Caco-2 (cell line): ENCODE measurements at regions not wholly inside any gene's neighbourhood (a gene's known extent, or its start where the extent isn't known, plus 50 kb on each side); places are given as distances from the start of the nearest gene placed in this dataset.

Experiments used
- BruUV-seq: library from RNA; stranded (reverse); fragments of 400-500 nt; replicated peaks from 2 replicates; lab custom pipeline; 2021; lab: Mats Ljungman, UMichigan
- CTCF ChIA-PET: fragments of 300-600 bp; sonication (Branson Sonifier 250); formaldehyde crosslinking; loops from one replicate; lab custom pipeline; 2022; ENCODE audit warnings: antibody characterized with exemption; lab: Charles Lee
- POLR2A ChIA-PET: fragments of 300-600 bp; sonication (Branson Sonifier 250); formaldehyde crosslinking; loops from one replicate; lab custom pipeline; 2022; ENCODE audit warnings: antibody characterized with exemption; lab: Charles Lee
- DNase-seq, 2 experiments: peaks; one replicate each; pipeline versions ENCODE4 v3.0.0 to v3.0.0-alpha.2; 2020 to 2022
- H3K27me3 ChIP-seq: replicated peaks from 2 replicates; pipeline ENCODE4 v1.6.0; 2011; ENCODE audit warnings: low read length; ENCODE audit not compliant: control insufficient read depth, insufficient read depth
- H3K36me3 ChIP-seq: 2 replicates; pipeline ENCODE4 v1.5.1; 2011; ENCODE audit warnings: low read length; ENCODE audit not compliant: control insufficient read depth, insufficient read depth
- H3K4me1 ChIP-seq: fragments of 250-450 bp; sonication (Bioruptor Pico); 2 replicates; pipeline ENCODE4 v1.5.1; 2020; ENCODE audit warnings: mild to moderate bottlenecking
- H3K4me3 ChIP-seq: 2 replicates; pipeline ENCODE4 v1.5.1; 2011; ENCODE audit warnings: low read depth, mild to moderate bottlenecking, control low read depth, low read length
- H3K9me3 ChIP-seq: fragments of 250-450 bp; sonication (Bioruptor Pico); 2 replicates; pipeline ENCODE4 v1.5.1; 2020; ENCODE audit warnings: mild to moderate bottlenecking, moderate library complexity
- H3K27ac Mint-ChIP-seq: one replicate; pipeline ENCODE4 v1.8.0; 2022; ENCODE audit warnings: mixed read lengths; ENCODE audit not compliant: unreplicated experiment
- H3K27me3 Mint-ChIP-seq: one replicate; pipeline ENCODE4 v1.8.0; 2022; ENCODE audit warnings: mixed read lengths; ENCODE audit not compliant: insufficient read depth, unreplicated experiment
- H3K36me3 Mint-ChIP-seq: one replicate; pipeline ENCODE4 v1.8.0; 2022; ENCODE audit warnings: mild to moderate bottlenecking, mixed read lengths; ENCODE audit not compliant: insufficient read depth, unreplicated experiment
- H3K4me1 Mint-ChIP-seq: one replicate; pipeline ENCODE4 v1.8.0; 2022; ENCODE audit warnings: low read depth, mixed read lengths; ENCODE audit not compliant: unreplicated experiment
- H3K4me3 Mint-ChIP-seq: one replicate; pipeline ENCODE4 v1.8.0; 2022; ENCODE audit warnings: mild to moderate bottlenecking, moderate library complexity, mixed read lengths; ENCODE audit not compliant: unreplicated experiment
- H3K9me3 Mint-ChIP-seq: one replicate; pipeline ENCODE4 v1.8.0; 2022; ENCODE audit warnings: mixed read lengths; ENCODE audit not compliant: unreplicated experiment
- CTCF ChIP-seq, 2 experiments: fragments of 200-600 bp in 1 of 2; IDR thresholded peaks; 1 replicate in 1 of 2; 2 replicates in 1 of 2; pipeline versions ENCODE4 v1.5.1 to v1.8.0; 2011 to 2022; ENCODE audit warnings: antibody characterized with exemption in 1 of 2, control low read depth in 1 of 2, inconsistent platforms in 1 of 2, low read depth in 1 of 2, low read length in 1 of 2, mild to moderate bottlenecking in 1 of 2, moderate library complexity in 1 of 2; ENCODE audit not compliant: insufficient read depth in 1 of 2, severe bottlenecking in 1 of 2, unreplicated experiment in 1 of 2
- intact Hi-C: fragments of 100-400 bp; cut with micrococcal nuclease; formaldehyde crosslinking; loops from one replicate; pipeline ENCODE4 v1.10.0; 2022; ENCODE audit not compliant: unreplicated experiment

GRCh38 chr22:49014227-49015201 lies 813.2 kb downstream of the BRD1 start:
- no peak overlapping the region for H3K4me3 ChIP-seq
- Mint-ChIP-seq H3K27ac (no peak overlapping the region), H3K27me3 (peaks cover 12% of the 10 kb centered on the region), H3K36me3 (no peaks in the 10 kb centered on the region), H3K4me3 (no peak overlapping the region), H3K9me3 (no peaks in the 10 kb centered on the region), H3K4me1 (no peaks in the 10 kb centered on the region)
- no peak for TF ChIP-seq CTCF (IDR thresholded peaks at IDR 0.05; ENCODE audit: insufficient read depth in 1 of 2, low read depth in 1 of 2, low read length in 1 of 2, severe bottlenecking in 1 of 2, unreplicated experiment in 1 of 2)
- H3K27me3 ChIP-seq: no peaks in the 10 kb centered on the region; the same call in 1 of the 2 replicates
- no peaks in the 10 kb centered on the region for H3K36me3 ChIP-seq
- no TSS peak for BruUV-seq
- no peak for DNase-seq
- no peaks in the 10 kb centered on the region for H3K9me3 ChIP-seq
- ChIA-PET POLR2A (no interaction called here), CTCF (no interaction called here)
- intact Hi-C loops: no loop called here
- H3K4me1 ChIP-seq: no peaks in the 10 kb centered on the region

GRCh38 chr22:49013707-49014106 lies 814.0 kb downstream of the BRD1 start:
- no TSS peak for BruUV-seq
- intact Hi-C loops: no loop called here
- POLR2A ChIA-PET: no interaction called here
- TF ChIP-seq CTCF (IDR thresholded peaks at IDR 0.05; ENCODE audit: insufficient read depth in 1 of 2, low read depth in 1 of 2, low read length in 1 of 2, severe bottlenecking in 1 of 2, unreplicated experiment in 1 of 2): no peak
- DNase-seq: no peak
- H3K9me3 Mint-ChIP-seq: no peaks in the 10 kb centered on the region
- no peaks in the 10 kb centered on the region for H3K9me3 ChIP-seq
- H3K27ac Mint-ChIP-seq: no peak overlapping the region
- H3K36me3 Mint-ChIP-seq: no peaks in the 10 kb centered on the region
- no peaks in the 10 kb centered on the region for H3K4me1 Mint-ChIP-seq
- no peak overlapping the region for H3K4me3 ChIP-seq
- H3K27me3 Mint-ChIP-seq: peaks cover 12% of the 10 kb centered on the region
- H3K27me3 ChIP-seq: no peaks in the 10 kb centered on the region; the same call in 1 of the 2 replicates
- no peak overlapping the region for H3K4me3 Mint-ChIP-seq
- H3K36me3 ChIP-seq: no peaks in the 10 kb centered on the region
- H3K4me1 ChIP-seq: no peaks in the 10 kb centered on the region
- CTCF ChIA-PET: no interaction called here

- DNase-seq: no peak
- ChIA-PET CTCF (no interaction called here), POLR2A (interaction anchor here (0.7 kb wide), 1 partner anchor 21 kb away, joined by 8 read pairs; no protein-coding TSS in a partner anchor)
- no peak overlapping the region for H3K27ac Mint-ChIP-seq
- no TSS peak for BruUV-seq
- H3K9me3 ChIP-seq: no peaks in the 10 kb centered on the region
- no peaks in the 10 kb centered on the region for H3K4me1 ChIP-seq
- H3K36me3 Mint-ChIP-seq: no peaks in the 10 kb centered on the region
- H3K27me3 ChIP-seq: no peaks in the 10 kb centered on the region; the same call in 1 of the 2 replicates
- no peak overlapping the region for H3K4me3 ChIP-seq
- intact Hi-C loops: no loop called here
- peaks cover 12% of the 10 kb centered on the region for H3K27me3 Mint-ChIP-seq
- no peak overlapping the region for H3K4me3 Mint-ChIP-seq
- TF ChIP-seq CTCF (IDR thresholded peaks at IDR 0.05; ENCODE audit: insufficient read depth in 1 of 2, low read depth in 1 of 2, low read length in 1 of 2, severe bottlenecking in 1 of 2, unreplicated experiment in 1 of 2): no peak
- H3K4me1 Mint-ChIP-seq: no peaks in the 10 kb centered on the region
- H3K9me3 Mint-ChIP-seq: no peaks in the 10 kb centered on the region
- H3K36me3 ChIP-seq: no peaks in the 10 kb centered on the region
Measured at GRCh38 chr22:49012712-49013395, 814.8 kb downstream of the BRD1 start.
